ENCODE measurements at regions not wholly inside any gene's neighbourhood (a gene's known extent, or its start where the extent isn't known, plus 50 kb on each side); places are given as distances from the start of the nearest gene placed in this dataset.
"Not testable (repeated sequence)": the region's sequence is repeated elsewhere in the genome, so short reads cannot be mapped to it uniquely, and the experiment has no call there.

GRCh38 chr1:5686925-5687706 is 305.1 kb downstream of the NPHP4 start:
- H3K27ac Mint-ChIP-seq: no peak overlapping the region
- DNase-seq (ENCODE audit: low spot score): no peak

GRCh38 chr1:5686195-5686594 is 306.0 kb downstream of the NPHP4 start:
- no peak overlapping the region for H3K4me3 Mint-ChIP-seq
- H3K27ac Mint-ChIP-seq: no peak overlapping the region
- H3K27me3 Mint-ChIP-seq (ENCODE audit: insufficient read depth): peaks cover 2% of the 10 kb centered on the region
- no peaks in the 10 kb centered on the region for H3K9me3 Mint-ChIP-seq
- DNase-seq (ENCODE audit: low spot score): no peak
- H3K36me3 Mint-ChIP-seq (ENCODE audit: low read depth): no peaks in the 10 kb centered on the region
- H3K4me1 Mint-ChIP-seq (ENCODE audit: low read depth): no peaks in the 10 kb centered on the region
- intact Hi-C loops (cut with micrococcal nuclease): no loop called here

More at GRCh38 chr1:5686925-5687706, 305.1 kb downstream of the NPHP4 start:
- Mint-ChIP-seq H3K27me3 (ENCODE audit: insufficient read depth) (peaks cover 2% of the 10 kb centered on the region), H3K9me3 (no peaks in the 10 kb centered on the region), H3K4me3 (no peak overlapping the region), H3K4me1 (ENCODE audit: low read depth) (no peaks in the 10 kb centered on the region), H3K36me3 (ENCODE audit: low read depth) (no peaks in the 10 kb centered on the region)
- intact Hi-C loops (cut with micrococcal nuclease): no loop called here

GRCh38 chr1:5685446-5686040 is 306.7 kb downstream of the NPHP4 start:
- intact Hi-C loops (cut with micrococcal nuclease): no loop called here
- H3K4me1 Mint-ChIP-seq (ENCODE audit: low read depth): no peaks in the 10 kb centered on the region
- H3K27ac Mint-ChIP-seq: no peak overlapping the region
- DNase-seq (ENCODE audit: low spot score): no peak
- H3K4me3 Mint-ChIP-seq: no peak overlapping the region
- no peaks in the 10 kb centered on the region for H3K36me3 Mint-ChIP-seq (ENCODE audit: low read depth)
- H3K9me3 Mint-ChIP-seq: no peaks in the 10 kb centered on the region
- H3K27me3 Mint-ChIP-seq (ENCODE audit: insufficient read depth): peaks cover 2% of the 10 kb centered on the region

GRCh38 chr1:5684791-5685190 is 307.4 kb downstream of the NPHP4 start:
- Mint-ChIP-seq H3K36me3 (ENCODE audit: low read depth) (no peaks in the 10 kb centered on the region), H3K4me1 (ENCODE audit: low read depth) (no peaks in the 10 kb centered on the region), H3K27ac (no peak overlapping the region), H3K9me3 (no peaks in the 10 kb centered on the region), H3K27me3 (ENCODE audit: insufficient read depth) (peaks cover 2% of the 10 kb centered on the region), H3K4me3 (no peak overlapping the region)
- no peak for DNase-seq (ENCODE audit: low spot score)
- intact Hi-C loops (cut with micrococcal nuclease): no loop called here

GRCh38 chr1:5683446-5683845 is 308.8 kb downstream of the NPHP4 start:
- Mint-ChIP-seq H3K4me1 (ENCODE audit: low read depth) (no peaks in the 10 kb centered on the region), H3K36me3 (ENCODE audit: low read depth) (no peaks in the 10 kb centered on the region), H3K4me3 (no peak overlapping the region), H3K27ac (no peak overlapping the region), H3K9me3 (no peaks in the 10 kb centered on the region), H3K27me3 (ENCODE audit: insufficient read depth) (peaks cover 2% of the 10 kb centered on the region)
- DNase-seq (ENCODE audit: low spot score): no peak
- intact Hi-C loops (cut with micrococcal nuclease): no loop called here

- H3K4me1 Mint-ChIP-seq (ENCODE audit: low read depth): no peaks in the 10 kb centered on the region
- intact Hi-C loops (cut with micrococcal nuclease): no loop called here
- DNase-seq (ENCODE audit: low spot score): no peak
- H3K36me3 Mint-ChIP-seq (ENCODE audit: low read depth): no peaks in the 10 kb centered on the region
- no peaks in the 10 kb centered on the region for H3K9me3 Mint-ChIP-seq
- peaks cover 2% of the 10 kb centered on the region for H3K27me3 Mint-ChIP-seq (ENCODE audit: insufficient read depth)
- no peak overlapping the region for H3K27ac Mint-ChIP-seq
- no peak overlapping the region for H3K4me3 Mint-ChIP-seq
These were observed 309.5 kb downstream of the NPHP4 start for GRCh38 chr1:5682626-5683225.

- H3K36me3 Mint-ChIP-seq (ENCODE audit: low read depth): no peaks in the 10 kb centered on the region
- no peak overlapping the region for H3K27ac Mint-ChIP-seq
- intact Hi-C loops (cut with micrococcal nuclease): no loop called here
- peaks cover 2% of the 10 kb centered on the region for H3K27me3 Mint-ChIP-seq (ENCODE audit: insufficient read depth)
- DNase-seq (ENCODE audit: low spot score): no peak
- H3K4me3 Mint-ChIP-seq: no peak overlapping the region
- H3K9me3 Mint-ChIP-seq: no peaks in the 10 kb centered on the region
- no peaks in the 10 kb centered on the region for H3K4me1 Mint-ChIP-seq (ENCODE audit: low read depth)
These were observed 310.6 kb downstream of the NPHP4 start for GRCh38 chr1:5681654-5682053.

- Mint-ChIP-seq H3K4me3 (no peak overlapping the region), H3K4me1 (ENCODE audit: low read depth) (no peaks in the 10 kb centered on the region), H3K27me3 (ENCODE audit: insufficient read depth) (peaks cover 2% of the 10 kb centered on the region), H3K9me3 (no peaks in the 10 kb centered on the region), H3K27ac (no peak overlapping the region), H3K36me3 (ENCODE audit: low read depth) (no peaks in the 10 kb centered on the region)
- intact Hi-C loops (cut with micrococcal nuclease): no loop called here
- DNase-seq (ENCODE audit: low spot score): no peak
These were observed 311.6 kb downstream of the NPHP4 start for GRCh38 chr1:5680600-5680999.

GRCh38 chr1:5678759-5679158 is 313.5 kb downstream of the NPHP4 start:
- no peak overlapping the region for H3K27ac Mint-ChIP-seq
- no peaks in the 10 kb centered on the region for H3K36me3 Mint-ChIP-seq (ENCODE audit: low read depth)
- H3K4me1 Mint-ChIP-seq (ENCODE audit: low read depth): no peaks in the 10 kb centered on the region
- intact Hi-C loops (cut with micrococcal nuclease): no loop called here
- H3K4me3 Mint-ChIP-seq: no peak overlapping the region
- no peaks in the 10 kb centered on the region for H3K27me3 Mint-ChIP-seq (ENCODE audit: insufficient read depth)
- peaks cover 10% of the 10 kb centered on the region for H3K9me3 Mint-ChIP-seq
- no peak for DNase-seq (ENCODE audit: low spot score)

GRCh38 chr1:5672355-5672754 is 319.9 kb downstream of the NPHP4 start:
- H3K36me3 Mint-ChIP-seq (ENCODE audit: low read depth); H3K4me1 Mint-ChIP-seq (ENCODE audit: low read depth); H3K27ac Mint-ChIP-seq; H3K4me3 Mint-ChIP-seq; DNase-seq (ENCODE audit: low spot score); H3K27me3 Mint-ChIP-seq (ENCODE audit: insufficient read depth); intact Hi-C loops (cut with micrococcal nuclease): not testable (repeated sequence)
- H3K9me3 Mint-ChIP-seq: peaks cover 14% of the 10 kb centered on the region

GRCh38 chr1:5670590-5671350 is 321.5 kb downstream of the NPHP4 start:
- no peaks in the 10 kb centered on the region for H3K27me3 Mint-ChIP-seq (ENCODE audit: insufficient read depth)
- no peak overlapping the region for H3K27ac Mint-ChIP-seq
- H3K9me3 Mint-ChIP-seq: peaks cover 20% of the 10 kb centered on the region
- H3K36me3 Mint-ChIP-seq (ENCODE audit: low read depth): no peaks in the 10 kb centered on the region
- no peak overlapping the region for H3K4me3 Mint-ChIP-seq
- DNase-seq (ENCODE audit: low spot score): no peak
- intact Hi-C loops (cut with micrococcal nuclease): no loop called here
- no peaks in the 10 kb centered on the region for H3K4me1 Mint-ChIP-seq (ENCODE audit: low read depth)

GRCh38 chr1:5667513-5668325 is 324.5 kb downstream of the NPHP4 start:
- peaks cover 14% of the 10 kb centered on the region for H3K9me3 Mint-ChIP-seq
- no peak overlapping the region for H3K27ac Mint-ChIP-seq
- no peaks in the 10 kb centered on the region for H3K27me3 Mint-ChIP-seq (ENCODE audit: insufficient read depth)

More at GRCh38 chr1:5667513-5668325, 324.5 kb downstream of the NPHP4 start:
- Mint-ChIP-seq H3K36me3 (ENCODE audit: low read depth) (no peaks in the 10 kb centered on the region), H3K4me3 (no peak overlapping the region), H3K4me1 (ENCODE audit: low read depth) (no peaks in the 10 kb centered on the region)
- no peak for DNase-seq (ENCODE audit: low spot score)
- intact Hi-C loops (cut with micrococcal nuclease): no loop called here
